H1 (cell line): ENCODE measurements at regions not wholly inside any gene's neighbourhood (a gene's known extent, or its start where the extent isn't known, plus 50 kb on each side); places are given as distances from the start of the nearest gene placed in this dataset.

Source experiments
- CTCF ChIA-PET: fragments of 300-600 bp; sonication (Branson Sonifier 250); formaldehyde crosslinking; loops from one replicate; lab custom pipeline; 2021; ENCODE audit not compliant: partially characterized antibody; lab: Charles Lee
- POLR2A ChIA-PET: fragments of 300-600 bp; sonication (Branson Sonifier 250); formaldehyde crosslinking; loops from one replicate; lab custom pipeline; 2021; ENCODE audit warnings: inconsistent platforms; ENCODE audit not compliant: partially characterized antibody; lab: Charles Lee
- DNase-seq, 2 experiments: peaks; one replicate each; pipeline versions ENCODE4 v3.0.0 to v3.0.0-alpha.2; 2010 to 2022; ENCODE audit warnings: low spot score in 2 of 2, low read depth in 1 of 2, mixed read lengths in 1 of 2
- FAIRE-seq: peaks from 2 replicates; lab custom pipeline; 2011; peaks lifted over from hg19 to GRCh38; lab: Jason Lieb, UNC
- H2AFZ ChIP-seq: 2 replicates; pipeline ENCODE4 v1.8.1; 2012; ENCODE audit warnings: low read length, inconsistent platforms
- H2AK5ac ChIP-seq: 2 replicates; pipeline ENCODE4 v1.6.1; 2013; ENCODE audit warnings: low read depth, low read length
- H2BK120ac ChIP-seq: replicated peaks from 2 replicates; pipeline ENCODE3; 2013; ENCODE audit warnings: low read depth, low read length, inconsistent platforms
- H2BK12ac ChIP-seq: 2 replicates; pipeline ENCODE4 v1.6.1; 2013; ENCODE audit warnings: low read depth, low read length
- H2BK15ac ChIP-seq: 2 replicates; pipeline ENCODE4 v1.6.1; 2013; ENCODE audit warnings: low read length
- H2BK20ac ChIP-seq: 2 replicates; pipeline ENCODE4 v1.6.1; 2013; ENCODE audit warnings: low read length
- H2BK5ac ChIP-seq: 2 replicates; pipeline ENCODE4 v1.6.1; 2013; ENCODE audit warnings: low read depth, low read length
- H3K14ac ChIP-seq: 2 replicates; pipeline ENCODE4 v1.6.1; 2013; ENCODE audit warnings: inconsistent platforms; ENCODE audit not compliant: insufficient read length
- H3K18ac ChIP-seq: 2 replicates; pipeline ENCODE4 v1.6.1; 2013; ENCODE audit warnings: low read length; ENCODE audit errors: extremely low read depth
- H3K23ac ChIP-seq: 2 replicates; pipeline ENCODE4 v1.6.1; 2013; ENCODE audit warnings: inconsistent platforms; ENCODE audit not compliant: insufficient read length
- H3K23me2 ChIP-seq: 2 replicates; pipeline ENCODE4 v1.6.1; 2013; ENCODE audit warnings: low read depth, low read length
- H3K27ac ChIP-seq: 2 replicates; pipeline ENCODE4 v1.6.1; 2011; ENCODE audit warnings: low read depth, low read length, inconsistent platforms
- H3K27me3 ChIP-seq, 4 experiments: replicated peaks in 1 of 4; 1 replicate in 1 of 4; 2 replicates in 3 of 4; pipeline versions ENCODE4 v1.6.1 to v1.8.1; 2011 to 2013; ENCODE audit warnings: low read length in 3 of 4, mild to moderate bottlenecking in 3 of 4, inconsistent platforms in 2 of 4, mixed read lengths in 2 of 4, moderate library complexity in 1 of 4; ENCODE audit not compliant: control insufficient read depth in 3 of 4, insufficient read depth in 3 of 4; ENCODE audit errors: extremely low read depth in 1 of 4
- H3K36me3 ChIP-seq, 4 experiments: 2 replicates each; pipeline versions ENCODE4 v1.6.1 to v1.8.1; 2011 to 2013; ENCODE audit warnings: mild to moderate bottlenecking in 4 of 4, low read length in 3 of 4, moderate library complexity in 2 of 4, control low read depth in 1 of 4, inconsistent platforms in 1 of 4; ENCODE audit not compliant: insufficient read depth in 4 of 4, control insufficient read depth in 2 of 4
- H3K4ac ChIP-seq: replicated peaks from 2 replicates; pipeline ENCODE3; 2013; ENCODE audit warnings: low read length, low read depth, mixed read lengths, inconsistent platforms; ENCODE audit not compliant: insufficient read length
- H3K4me1 ChIP-seq, 4 experiments: replicated peaks in 1 of 4; 1 replicate in 1 of 4; 2 replicates in 3 of 4; pipeline versions ENCODE4 v1.6.1 to v1.8.1; 2011 to 2013; ENCODE audit warnings: low read length in 3 of 4, inconsistent platforms in 2 of 4, mixed read lengths in 1 of 4; ENCODE audit not compliant: insufficient read depth in 4 of 4, control insufficient read depth in 3 of 4
- H3K4me2 ChIP-seq, 2 experiments: 2 replicates each; pipeline versions ENCODE4 v1.6.1 to v1.8.1; 2011 to 2013; ENCODE audit warnings: low read depth in 2 of 2, low read length in 2 of 2, control low read depth in 1 of 2, inconsistent platforms in 1 of 2, mild to moderate bottlenecking in 1 of 2; ENCODE audit not compliant: insufficient read depth in 1 of 2
- H3K4me3 ChIP-seq, 4 experiments: fragments of 200-600, 300-600 bp in 1 of 4; sonication (generic), shearing (Covaris generic), sonication (Bioruptor Twin) in 1 of 4; 2 replicates each; pipeline versions ENCODE4 v1.5.1 to v1.8.1; 2011 to 2016; ENCODE audit warnings: low read length in 4 of 4, low read depth in 3 of 4, control low read depth in 2 of 4, inconsistent platforms in 2 of 4, mild to moderate bottlenecking in 2 of 4, mixed read lengths in 1 of 4, moderate library complexity in 1 of 4; ENCODE audit not compliant: insufficient read depth in 2 of 4; ENCODE audit errors: extremely low read depth in 1 of 4
- H3K56ac ChIP-seq: replicated peaks from 2 replicates; pipeline ENCODE3; 2013; ENCODE audit warnings: low read depth, mild to moderate bottlenecking, mixed read lengths, low read length, inconsistent platforms; ENCODE audit not compliant: insufficient read length
- H3K79me1 ChIP-seq: 2 replicates; pipeline ENCODE4 v1.6.1; 2013; ENCODE audit warnings: low read depth, low read length, control low read depth
- H3K79me2 ChIP-seq, 2 experiments: 2 replicates each; pipeline versions ENCODE4 v1.6.1 to v1.8.1; 2012 to 2013; ENCODE audit warnings: low read length in 2 of 2, mild to moderate bottlenecking in 2 of 2, inconsistent platforms in 1 of 2; ENCODE audit not compliant: insufficient read depth in 2 of 2, control insufficient read depth in 1 of 2
- H3K9ac ChIP-seq, 4 experiments: replicated peaks in 1 of 4; 1 replicate in 1 of 4; 2 replicates in 3 of 4; pipeline versions ENCODE4 v1.6.1 to v1.8.1; 2011 to 2013; ENCODE audit warnings: low read depth in 3 of 4, low read length in 3 of 4, control low read depth in 2 of 4, mild to moderate bottlenecking in 2 of 4, moderate library complexity in 2 of 4, inconsistent platforms in 1 of 4; ENCODE audit errors: extremely low read depth in 1 of 4
- H3K9me3 ChIP-seq, 2 experiments: 2 replicates each; pipeline versions ENCODE4 v1.6.1 to v1.8.1; 2012 to 2013; ENCODE audit warnings: mild to moderate bottlenecking in 2 of 2, moderate library complexity in 2 of 2, control low read depth in 1 of 2, inconsistent platforms in 1 of 2, low read depth in 1 of 2, low read length in 1 of 2, mixed read lengths in 1 of 2; ENCODE audit not compliant: insufficient read depth in 2 of 2
- H4K20me1 ChIP-seq, 2 experiments: replicated peaks in 1 of 2; 2 replicates each; pipeline versions ENCODE3 to v1.8.1; 2011 to 2013; ENCODE audit warnings: inconsistent platforms in 2 of 2, low read length in 2 of 2, mild to moderate bottlenecking in 1 of 2; ENCODE audit not compliant: insufficient read depth in 2 of 2, control insufficient read depth in 1 of 2
- H4K5ac ChIP-seq: 2 replicates; pipeline ENCODE4 v1.6.1; 2013; ENCODE audit warnings: low read length, low read depth, mixed read lengths, inconsistent platforms; ENCODE audit not compliant: insufficient read length
- H4K8ac ChIP-seq: 2 replicates; pipeline ENCODE4 v1.8.0; 2013; ENCODE audit warnings: mild to moderate bottlenecking, moderate library complexity, low read length, inconsistent platforms; ENCODE audit not compliant: insufficient read depth; ENCODE audit errors: extremely low read depth
- H4K91ac ChIP-seq: replicated peaks from 2 replicates; pipeline ENCODE3; 2013; ENCODE audit warnings: low read length, mixed read lengths, inconsistent platforms; ENCODE audit not compliant: insufficient read length
- CTBP2 ChIP-seq: IDR thresholded peaks from 2 replicates; pipeline ENCODE4 v1.7.0; 2011; ENCODE audit warnings: borderline replicate concordance, mild to moderate bottlenecking, moderate library complexity, mixed read lengths, low read length; ENCODE audit not compliant: insufficient read depth, insufficient read length
- SAP30 ChIP-seq: fragments of 300-600 bp; sonication (generic); IDR thresholded peaks from 2 replicates; pipeline ENCODE4 v1.7.1; 2012; ENCODE audit warnings: low read length, moderate library complexity, mild to moderate bottlenecking, inconsistent platforms; ENCODE audit not compliant: insufficient read depth, insufficient replicate concordance
- TEAD4 ChIP-seq: IDR thresholded peaks from 2 replicates; pipeline ENCODE4 v1.6.1; 2012; ENCODE audit warnings: low read depth, low read length, inconsistent platforms, mixed read lengths
- ZNF274 ChIP-seq: IDR thresholded peaks from 2 replicates; pipeline ENCODE4 v1.7.0; 2012; ENCODE audit warnings: low read length, borderline replicate concordance; ENCODE audit errors: extremely low read depth
- WGBS, 2 experiments: shearing (Covaris generic) in 1 of 2; methylation state at CpG; one replicate each; pipeline versions ENCODE4 v1.1.6 to v1.1.7; 2013 to 2015; ENCODE audit warnings: low lambda C conversion rate in 2 of 2, mixed read lengths in 2 of 2, inconsistent platforms in 1 of 2, low coverage in 1 of 2, missing lambda C conversion rate in 1 of 2; ENCODE audit not compliant: insufficient replicate concordance in 2 of 2, insufficient coverage in 1 of 2, insufficient read length in 1 of 2; ENCODE audit errors: extremely low coverage in 1 of 2, missing lambda C conversion rate in 1 of 2; 5-methylcytosine and 5-hydroxymethylcytosine counted together

- no peak for FAIRE-seq
- H3K4me2 ChIP-seq, result no peak overlapping the region
- H3K4me3 ChIP-seq, result no peak overlapping the region
- H4K8ac ChIP-seq, result no peak overlapping the region
- H3K79me2 ChIP-seq, result no peaks in the 10 kb centered on the region
- no peak overlapping the region for H3K4ac ChIP-seq
- no peak for TF ChIP-seq CTBP2
- no peak for TF ChIP-seq TEAD4
- TF ChIP-seq ZNF274, result no peak
- TF ChIP-seq SAP30, result no peak
- TF ChIP-seq, all 59 proteins: peak for 0
- H3K27me3 ChIP-seq, result no peaks in the 10 kb centered on the region; a peak in 1 of 7 replicates
- no peak overlapping the region for H3K14ac ChIP-seq
- no peak overlapping the region for H2BK120ac ChIP-seq
- H2BK5ac ChIP-seq, result no peak overlapping the region
- no peak overlapping the region for H3K23ac ChIP-seq
- no peak overlapping the region for H3K27ac ChIP-seq
- no peaks in the 10 kb centered on the region for H3K36me3 ChIP-seq
- H4K91ac ChIP-seq, result no peak overlapping the region
- no peak overlapping the region for H2AK5ac ChIP-seq
- no peak overlapping the region for H2BK12ac ChIP-seq
- H2BK15ac ChIP-seq, result no peak overlapping the region
- POLR2A ChIA-PET, result no interaction called here
- DNase-seq, result no peak
- no peaks in the 10 kb centered on the region; a peak in 1 of 7 replicates for H3K4me1 ChIP-seq
- no peaks in the 10 kb centered on the region for H3K79me1 ChIP-seq
- no peak overlapping the region for H4K5ac ChIP-seq
- H4K20me1 ChIP-seq, result no peaks in the 10 kb centered on the region
- no peaks in the 10 kb centered on the region for H3K9me3 ChIP-seq
- H3K18ac ChIP-seq, result no peak overlapping the region
- no peak overlapping the region for H3K56ac ChIP-seq
- no peak overlapping the region for H2BK20ac ChIP-seq
- H2AFZ ChIP-seq, result no peak overlapping the region
- WGBS, 2 experiments, result 100% methylated on average over 1 of the region's 1 CpG; no CpG with 5 or more reads in 1 of the 2 experiments
- CTCF ChIA-PET, result interaction anchor here (0.6 kb wide), 1 partner anchor 149 kb away, joined by 3 read pairs; no protein-coding TSS in a partner anchor
- H3K23me2 ChIP-seq, result no peaks in the 10 kb centered on the region
- H3K9ac ChIP-seq, result no peak overlapping the region
Measured at GRCh38 chrX:46258356-46258755, 286.9 kb downstream of the ZNF674 start.
